HUES64 (cell line): ENCODE measurements at regions not wholly inside any gene's neighbourhood (a gene's known extent, or its start where the extent isn't known, plus 50 kb on each side); places are given as distances from the start of the nearest gene placed in this dataset.
"Not testable (repeated sequence)": the region's sequence is repeated elsewhere in the genome, so short reads cannot be mapped to it uniquely, and the experiment has no call there.

Source experiments
- H3K27ac ChIP-seq: 2 replicates; pipeline ENCODE4 v1.7.0; 2013; ENCODE audit warnings: low read depth, low read length, inconsistent platforms
- H3K27me3 ChIP-seq: 2 replicates; pipeline ENCODE4 v1.6.1; 2013; ENCODE audit warnings: mild to moderate bottlenecking, low read length; ENCODE audit not compliant: insufficient read depth
- H3K36me3 ChIP-seq: 2 replicates; pipeline ENCODE4 v1.6.1; 2013; ENCODE audit warnings: mild to moderate bottlenecking, low read length; ENCODE audit not compliant: insufficient read depth
- H3K4me1 ChIP-seq: 2 replicates; pipeline ENCODE4 v1.6.1; 2013; ENCODE audit warnings: mild to moderate bottlenecking, low read length, moderate library complexity; ENCODE audit not compliant: insufficient read depth
- H3K4me3 ChIP-seq: 2 replicates; pipeline ENCODE4 v1.5.1; 2013; ENCODE audit warnings: mild to moderate bottlenecking, low read length, moderate library complexity
- H3K9ac ChIP-seq: 2 replicates; pipeline ENCODE4 v1.6.1; 2013; ENCODE audit warnings: mild to moderate bottlenecking, low read depth, low read length
- H3K9me3 ChIP-seq: 2 replicates; pipeline ENCODE4 v1.6.1; 2013; ENCODE audit warnings: low read depth, low read length; ENCODE audit not compliant: insufficient read depth
- WGBS: fragments of 150-250, 120-280 bp; methylation state at CpG from one replicate; pipeline ENCODE4 v1.1.7; 2013; ENCODE audit warnings: missing lambda C conversion rate; 5-methylcytosine and 5-hydroxymethylcytosine counted together

DNA sequence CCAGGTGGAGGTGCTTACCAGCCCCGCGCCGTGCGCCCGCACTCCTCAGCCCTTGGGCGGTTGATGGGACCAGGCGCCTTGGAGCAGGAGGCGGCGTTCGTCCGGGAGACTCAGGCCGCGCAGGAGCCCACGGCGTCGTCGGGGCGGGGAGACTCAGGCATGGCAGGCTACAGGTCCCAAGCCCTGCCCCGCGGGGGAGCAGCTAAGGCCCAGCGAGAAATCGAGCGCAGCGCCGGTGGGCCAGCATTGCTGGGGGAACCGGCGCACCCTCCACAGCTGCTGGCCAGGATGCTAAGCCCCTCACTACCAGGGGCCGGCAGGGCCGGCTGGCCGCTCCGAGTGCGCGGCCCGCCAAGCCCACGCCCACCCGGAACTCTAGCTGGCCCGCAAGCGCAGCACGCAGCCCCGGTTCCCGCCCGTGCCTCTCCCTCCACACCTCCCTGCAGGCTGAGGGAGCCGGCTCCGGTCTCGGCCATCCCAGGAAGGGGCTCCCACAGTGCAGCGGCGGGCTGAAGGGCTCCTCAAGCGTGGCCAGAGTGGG, 1087.5 kb downstream of the GALC start:
- H3K36me3 ChIP-seq, H3K9ac ChIP-seq, H3K27ac ChIP-seq, H3K9me3 ChIP-seq, H3K4me1 ChIP-seq, H3K27me3 ChIP-seq, H3K4me3 ChIP-seq: not testable (repeated sequence)
- WGBS: 96% methylated on average over 48 of the region's 48 CpGs

GRCh38 chr14:86902176-86902950, 1090.6 kb downstream of the GALC start:
- Histone ChIP-seq H3K4me1 (no peaks in the 10 kb centered on the region), H3K27ac (no peak overlapping the region), H3K9me3 (no peaks in the 10 kb centered on the region), H3K36me3 (no peaks in the 10 kb centered on the region), H3K4me3 (no peak overlapping the region), H3K9ac (no peak overlapping the region), H3K27me3 (no peaks in the 10 kb centered on the region)
- WGBS: 95% methylated on average over 7 of the region's 7 CpGs

DNA sequence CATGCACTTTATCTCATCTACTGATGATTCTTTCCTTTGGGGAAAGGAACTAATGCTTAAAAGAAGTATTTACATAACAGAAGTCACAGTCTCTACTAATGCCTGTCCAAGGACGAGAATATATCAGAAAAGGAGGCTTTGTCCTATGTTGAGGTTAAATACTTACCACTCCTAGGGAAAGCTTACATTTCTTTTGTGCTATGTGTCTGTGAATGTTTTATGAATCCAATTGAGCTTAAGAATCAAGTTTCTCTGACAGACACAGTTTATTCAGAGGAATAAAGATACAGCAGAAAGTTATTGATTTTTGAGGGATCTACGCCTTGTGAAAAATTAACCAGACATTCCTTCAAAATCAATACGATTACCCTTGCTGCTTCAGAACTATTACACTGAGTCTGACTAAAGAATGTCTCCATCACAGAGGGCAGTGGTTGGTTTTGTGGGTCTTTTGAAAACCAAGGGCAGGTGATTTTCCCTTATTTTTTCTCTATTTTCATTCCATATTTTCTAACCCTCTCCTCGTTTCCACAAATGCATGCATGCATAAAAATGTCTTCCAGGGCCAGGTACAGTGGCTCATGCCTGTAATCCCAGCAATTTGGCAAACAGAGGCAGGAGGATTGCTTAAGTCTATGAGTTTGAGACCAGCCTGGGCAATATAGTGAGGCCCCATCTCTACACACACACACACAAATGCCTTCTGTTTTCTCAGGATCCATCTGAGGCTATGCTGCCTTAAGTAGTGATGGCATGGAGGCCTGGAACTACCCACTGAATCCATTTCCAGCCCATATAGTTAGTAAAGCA, 1095.1 kb downstream of the GALC start:
- no peaks in the 10 kb centered on the region for H3K36me3 ChIP-seq
- no peaks in the 10 kb centered on the region for H3K27me3 ChIP-seq
- no peak overlapping the region for H3K27ac ChIP-seq
- H3K9me3 ChIP-seq: no peaks in the 10 kb centered on the region
- H3K4me1 ChIP-seq: no peaks in the 10 kb centered on the region
- 81% methylated on average over 4 of the region's 4 CpGs for WGBS
- H3K9ac ChIP-seq: no peak overlapping the region
- no peak overlapping the region for H3K4me3 ChIP-seq

- H3K9me3 ChIP-seq: no peaks in the 10 kb centered on the region
- no peaks in the 10 kb centered on the region for H3K27me3 ChIP-seq
- H3K4me3 ChIP-seq: no peak overlapping the region
- H3K36me3 ChIP-seq: no peaks in the 10 kb centered on the region
- H3K27ac ChIP-seq: no peak overlapping the region
- H3K9ac ChIP-seq: no peak overlapping the region
- H3K4me1 ChIP-seq: no peaks in the 10 kb centered on the region; the same call in 1 of the 2 replicates
Measured at GRCh38 chr14:86897224-86897623, 1095.8 kb downstream of the GALC start.

DNA sequence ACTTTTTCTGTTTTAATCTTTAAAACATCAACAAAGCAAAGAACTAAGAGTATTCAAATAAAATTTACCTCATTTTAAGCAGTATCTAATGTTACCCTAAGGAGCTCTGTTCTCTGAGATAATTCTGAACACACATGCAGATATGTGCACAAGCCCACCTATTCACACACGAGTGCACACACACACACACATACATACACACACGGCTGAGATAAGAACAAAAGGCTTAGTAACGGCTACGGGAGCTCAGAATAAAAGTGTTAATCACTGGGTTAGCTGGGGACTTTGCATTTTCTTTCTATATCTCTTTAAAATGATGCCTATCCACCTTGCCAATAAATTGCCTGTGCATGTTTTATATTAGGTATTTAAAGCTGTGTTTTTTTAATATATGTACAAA, 1096.3 kb downstream of the GALC start:
- no peak overlapping the region for H3K9ac ChIP-seq
- H3K27ac ChIP-seq: no peak overlapping the region
- 99% methylated on average over 3 of the region's 4 CpGs for WGBS
- no peaks in the 10 kb centered on the region for H3K9me3 ChIP-seq
- H3K36me3 ChIP-seq: no peaks in the 10 kb centered on the region
- no peaks in the 10 kb centered on the region for H3K27me3 ChIP-seq
- H3K4me3 ChIP-seq: no peak overlapping the region
- H3K4me1 ChIP-seq: no peaks in the 10 kb centered on the region; the same call in 1 of the 2 replicates

- H3K4me1 ChIP-seq: no peaks in the 10 kb centered on the region; the same call in 1 of the 2 replicates
- H3K27me3 ChIP-seq: no peaks in the 10 kb centered on the region
- no peaks in the 10 kb centered on the region for H3K36me3 ChIP-seq
- no peak overlapping the region for H3K9ac ChIP-seq
- no peaks in the 10 kb centered on the region for H3K9me3 ChIP-seq
- 76% methylated on average over 2 of the region's 2 CpGs for WGBS
- H3K27ac ChIP-seq: no peak overlapping the region
- no peak overlapping the region for H3K4me3 ChIP-seq
Measured at GRCh38 chr14:86892152-86892956, 1100.6 kb downstream of the GALC start.

- 92% methylated on average over 4 of the region's 4 CpGs for WGBS
- H3K9ac ChIP-seq: no peak overlapping the region
- H3K4me3 ChIP-seq: no peak overlapping the region
- H3K27me3 ChIP-seq: no peaks in the 10 kb centered on the region
- no peaks in the 10 kb centered on the region for H3K9me3 ChIP-seq
- H3K27ac ChIP-seq: no peak overlapping the region
- no peaks in the 10 kb centered on the region for H3K36me3 ChIP-seq
- no peaks in the 10 kb centered on the region for H3K4me1 ChIP-seq
Measured at GRCh38 chr14:86885280-86885679, 1107.7 kb downstream of the GALC start.

GRCh38 chr14:86884498-86884897, 1108.5 kb downstream of the GALC start:
- Histone ChIP-seq H3K36me3 (no peaks in the 10 kb centered on the region), H3K4me3 (no peak overlapping the region), H3K27ac (no peak overlapping the region), H3K9me3 (no peaks in the 10 kb centered on the region), H3K9ac (no peak overlapping the region), H3K4me1 (no peaks in the 10 kb centered on the region), H3K27me3 (no peaks in the 10 kb centered on the region)

- Histone ChIP-seq H3K27ac (no peak overlapping the region), H3K27me3 (no peaks in the 10 kb centered on the region), H3K9me3 (no peaks in the 10 kb centered on the region), H3K9ac (no peak overlapping the region), H3K4me1 (no peaks in the 10 kb centered on the region), H3K4me3 (no peak overlapping the region), H3K36me3 (no peaks in the 10 kb centered on the region)
- WGBS: 93% methylated on average over 3 of the region's 3 CpGs
Measured at GRCh38 chr14:86882818-86883217, 1110.2 kb downstream of the GALC start.

DNA sequence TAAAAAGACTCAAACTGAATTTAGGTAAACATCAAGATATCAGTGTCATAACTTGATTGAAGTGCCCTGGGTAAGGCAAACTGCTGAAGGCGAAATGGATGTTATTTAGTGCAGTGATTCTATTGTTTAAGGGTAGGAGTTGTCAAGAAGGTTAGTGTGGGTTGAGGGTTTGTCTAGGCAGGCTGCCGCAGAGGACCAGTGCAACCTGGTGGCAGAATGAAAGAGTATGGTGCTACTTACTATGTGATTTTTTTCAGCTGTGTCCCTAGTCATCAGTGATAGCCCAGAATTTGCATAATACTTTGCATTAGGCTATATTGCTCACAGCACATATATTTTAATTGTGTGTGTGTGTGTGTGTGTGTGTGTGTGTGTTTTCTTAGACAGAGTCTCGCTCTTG, 1127.0 kb downstream of the GALC start:
- Histone ChIP-seq H3K27ac (no peak overlapping the region), H3K9me3 (no peaks in the 10 kb centered on the region), H3K4me3 (no peak overlapping the region), H3K36me3 (no peaks in the 10 kb centered on the region), H3K27me3 (no peaks in the 10 kb centered on the region), H3K4me1 (no peaks in the 10 kb centered on the region), H3K9ac (no peak overlapping the region)
- 97% methylated on average over 3 of the region's 3 CpGs for WGBS

DNA sequence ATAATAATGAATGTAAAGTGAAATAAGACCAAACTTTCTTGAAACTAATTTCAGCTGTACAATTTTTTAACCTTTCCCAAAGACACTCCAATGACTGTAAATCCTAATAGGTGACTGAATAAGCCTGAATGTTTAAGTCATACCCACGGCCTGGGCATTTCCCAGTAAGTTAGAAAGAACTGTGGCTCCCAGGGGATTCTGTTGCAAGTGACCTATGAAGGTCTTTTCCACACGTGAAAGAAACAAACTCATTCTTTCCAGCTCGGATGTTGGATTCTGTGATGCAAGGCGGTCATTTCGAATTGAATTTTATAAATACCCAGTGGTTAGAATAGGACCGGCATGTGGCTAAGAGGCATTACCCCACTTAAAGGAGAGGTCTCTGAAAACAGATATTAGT, 1134.4 kb downstream of the GALC start:
- no peak overlapping the region for H3K4me3 ChIP-seq
- H3K4me1 ChIP-seq: no peaks in the 10 kb centered on the region
- H3K27ac ChIP-seq: no peak overlapping the region
- no peaks in the 10 kb centered on the region for H3K9me3 ChIP-seq
- no peak overlapping the region for H3K9ac ChIP-seq
- 86% methylated on average over 6 of the region's 6 CpGs for WGBS
- no peaks in the 10 kb centered on the region for H3K36me3 ChIP-seq
- no peaks in the 10 kb centered on the region for H3K27me3 ChIP-seq
